K562 (cell line): ENCODE measurements at regions not wholly inside any gene's neighbourhood (a gene's known extent, or its start where the extent isn't known, plus 50 kb on each side); places are given as distances from the start of the nearest gene placed in this dataset.

ENCODE experiments used
- ATAC-seq: fragments of 200-7000 bp; cut with Tn5 transposase; 3 replicates; pipeline ENCODE4 v1.9.1; 2020; ENCODE audit warnings: moderate library complexity
- BruUV-seq: library from RNA; stranded (reverse); fragments of 400-500 nt; replicated peaks from 2 replicates; lab custom pipeline; 2021; lab: Mats Ljungman, UMichigan
- CTCF ChIA-PET: fragments of 300-600 bp; formaldehyde crosslinking; extraction: SDS; loops from one replicate; lab custom pipeline; 2021; ENCODE audit warnings: low intra/inter-chr PET ratio; lab: Yijun Ruan, JAX
- POLR2A ChIA-PET: fragments of 300-600, 350-650 bp; sonication (Branson Sonifier 250); formaldehyde crosslinking; extraction: SDS; loops from one replicate; lab custom pipeline; 2021; ENCODE audit warnings: antibody characterized with exemption, inconsistent platforms; lab: Yijun Ruan, JAX
- DNase-seq, 4 experiments: peaks; one replicate each; pipeline versions ENCODE4 v3.0.0 to v3.0.0-alpha.2; 2011 to 2018; ENCODE audit warnings: low spot score in 3 of 4, mixed read lengths in 3 of 4; ENCODE audit errors: extremely low read depth in 1 of 4
- FAIRE-seq: peaks from 2 replicates; lab custom pipeline; 2011; peaks lifted over from hg19 to GRCh38; lab: Jason Lieb, UNC
- H2AFZ ChIP-seq: 2 replicates; pipeline ENCODE4 v1.6.0; 2011; ENCODE audit warnings: low read depth, low read length, control low read depth, inconsistent platforms
- H3K27ac ChIP-seq: fragments of 200-600 bp; 3 replicates; pipeline ENCODE4 v1.8.0; 2011; ENCODE audit warnings: low read depth, mild to moderate bottlenecking, control low read depth, inconsistent platforms, low read length, moderate library complexity, mixed read lengths; ENCODE audit errors: extremely low read depth
- H3K27me3 ChIP-seq, 2 experiments: fragments of 300-600 bp in 1 of 2; 2 replicates in 1 of 2; 3 replicates in 1 of 2; pipeline versions ENCODE4 v1.6.0 to v1.8.0; 2011; ENCODE audit warnings: inconsistent platforms in 2 of 2, low read length in 2 of 2, mild to moderate bottlenecking in 1 of 2, mixed read lengths in 1 of 2, moderate library complexity in 1 of 2; ENCODE audit not compliant: control insufficient read depth in 2 of 2, insufficient read depth in 2 of 2
- H3K36me3 ChIP-seq: fragments of 300-600 bp; 3 replicates; pipeline ENCODE4 v1.8.0; 2011; ENCODE audit warnings: mild to moderate bottlenecking, low read length, inconsistent platforms; ENCODE audit not compliant: control insufficient read depth, insufficient read depth
- H3K4me1 ChIP-seq, 2 experiments: fragments of 200-600 bp in 1 of 2; replicated peaks in 1 of 2; 2 replicates in 1 of 2; 3 replicates in 1 of 2; pipeline versions ENCODE4 v1.5.1 to v1.8.0; 2011; ENCODE audit warnings: inconsistent platforms in 2 of 2, low read length in 2 of 2, mild to moderate bottlenecking in 1 of 2, mixed read lengths in 1 of 2, moderate library complexity in 1 of 2; ENCODE audit not compliant: control insufficient read depth in 2 of 2, insufficient read depth in 2 of 2
- H3K4me2 ChIP-seq: 2 replicates; pipeline ENCODE4 v1.6.1; 2011; ENCODE audit warnings: low read length, control low read depth, inconsistent platforms, mixed read lengths; ENCODE audit not compliant: insufficient read depth
- H3K4me3 ChIP-seq: fragments of 200-600 bp; sonication (generic), shearing (Covaris generic); 2 replicates; pipeline ENCODE4 v1.5.1; 2016; ENCODE audit warnings: control low read depth, inconsistent platforms
- H3K79me2 ChIP-seq: fragments of 200-600 bp; 3 replicates; pipeline ENCODE4 v1.8.0; 2011; ENCODE audit warnings: low read length, inconsistent platforms; ENCODE audit not compliant: control insufficient read depth, insufficient read depth
- H3K9ac ChIP-seq, 2 experiments: 2 replicates each; pipeline versions ENCODE4 v1.6.0 to v1.6.1; 2011; ENCODE audit warnings: low read depth in 2 of 2, low read length in 2 of 2, control low read depth in 1 of 2, inconsistent platforms in 1 of 2, mild to moderate bottlenecking in 1 of 2, mixed read lengths in 1 of 2; ENCODE audit not compliant: insufficient read depth in 1 of 2
- H3K9me1 ChIP-seq: one replicate; pipeline ENCODE4 v1.6.0; 2011; ENCODE audit warnings: inconsistent platforms, mild to moderate bottlenecking, low read length, moderate library complexity; ENCODE audit not compliant: control insufficient read depth, insufficient read depth
- H3K9me3 ChIP-seq: replicated peaks from 2 replicates; pipeline ENCODE4 v1.5.1; 2011; ENCODE audit warnings: low read depth, low read length, inconsistent platforms; ENCODE audit not compliant: control insufficient read depth, insufficient read depth
- H4K20me1 ChIP-seq: replicated peaks from 2 replicates; pipeline ENCODE4 v1.6.1; 2011; ENCODE audit warnings: low read length, inconsistent platforms, mixed read lengths; ENCODE audit not compliant: control insufficient read depth, insufficient read depth
- ATF7 ChIP-seq: fragments of 450-650 bp; IDR thresholded peaks from 2 replicates; pipeline ENCODE4 v1.7.1; 2014; ENCODE audit warnings: mild to moderate bottlenecking, moderate library complexity
- C11orf30 ChIP-seq: fragments of 450-650 bp; IDR thresholded peaks from 2 replicates; pipeline ENCODE4 v1.6.1; 2016; ENCODE audit warnings: low read depth, mild to moderate bottlenecking
- CHD4 ChIP-seq: fragments of 200-600 bp; sonication (generic); IDR thresholded peaks from 3 replicates; pipeline ENCODE4 v1.6.1; 2012; ENCODE audit warnings: low read depth, mild to moderate bottlenecking, mixed read lengths, low read length, inconsistent platforms; ENCODE audit not compliant: insufficient read depth, insufficient replicate concordance, poor library complexity, severe bottlenecking
- DEAF1 ChIP-seq: fragments of 450-650 bp; formaldehyde crosslinking; IDR thresholded peaks from 2 replicates; pipeline ENCODE4 v1.4.0; 2020; ENCODE audit warnings: mild to moderate bottlenecking, moderate library complexity
- GATAD2A ChIP-seq: fragments of 450-650 bp; IDR thresholded peaks from 2 replicates; pipeline ENCODE4 v1.6.1; 2017
- MCM3 ChIP-seq: fragments of 450-650 bp; IDR thresholded peaks from 2 replicates; pipeline ENCODE4 v1.6.1; 2016
- MYNN ChIP-seq, 2 experiments: sonication (generic); formaldehyde crosslinking in 1 of 2; IDR thresholded peaks; 2 replicates each; pipeline versions ENCODE4 v1.5.0 to v1.6.1; 2016 to 2020; ENCODE audit warnings: antibody characterized with exemption in 1 of 2, missing genetic modification reagents in 1 of 2
- PRDM10 ChIP-seq: fragments of 450-650 bp; IDR thresholded peaks from 2 replicates; pipeline ENCODE4 v1.6.1; 2018; ENCODE audit not compliant: partially characterized antibody
- RB1 ChIP-seq: fragments of 450-650 bp; IDR thresholded peaks from 2 replicates; pipeline ENCODE4 v1.6.1; 2017; ENCODE audit warnings: low read depth, mild to moderate bottlenecking
- ZNF239 ChIP-seq: fragments of 250-450 bp; sonication (Bioruptor Pico); IDR thresholded peaks from 2 replicates; pipeline ENCODE4 v1.4.0; 2020; ENCODE audit warnings: mild to moderate bottlenecking
- ZNF778 ChIP-seq: fragments of 450-650 bp; formaldehyde crosslinking; IDR thresholded peaks from 2 replicates; pipeline ENCODE4 v1.4.0; 2020; ENCODE audit warnings: mild to moderate bottlenecking, moderate library complexity
- WGBS: fragments of 100-300 bp; shearing (Covaris generic); methylation state at CpG from one replicate; pipeline ENCODE4 v1.1.6; 2016; ENCODE audit warnings: low coverage, mixed read lengths; ENCODE audit not compliant: insufficient coverage; ENCODE audit errors: missing lambda C conversion rate; 5-methylcytosine and 5-hydroxymethylcytosine counted together
- in situ Hi-C: fragments of 300-500 bp; cut with MboI; formaldehyde crosslinking; loops from 4 replicates; pipeline ENCODE4 v1.15.0; 2018; ENCODE audit warnings: inconsistent platforms, mixed read lengths
- intact Hi-C: fragments of 100-400 bp; cut with micrococcal nuclease; formaldehyde crosslinking; loops from 2 replicates; pipeline ENCODE4 v1.14.2; 2022
- TF ChIP-seq, protein P1 (sequence below): sonication (generic); formaldehyde crosslinking; IDR thresholded peaks from 2 replicates; pipeline ENCODE4 v1.8.0; 2022; ENCODE audit warnings: missing genetic modification reagents, mild to moderate bottlenecking, moderate library complexity, borderline replicate concordance

DNA sequence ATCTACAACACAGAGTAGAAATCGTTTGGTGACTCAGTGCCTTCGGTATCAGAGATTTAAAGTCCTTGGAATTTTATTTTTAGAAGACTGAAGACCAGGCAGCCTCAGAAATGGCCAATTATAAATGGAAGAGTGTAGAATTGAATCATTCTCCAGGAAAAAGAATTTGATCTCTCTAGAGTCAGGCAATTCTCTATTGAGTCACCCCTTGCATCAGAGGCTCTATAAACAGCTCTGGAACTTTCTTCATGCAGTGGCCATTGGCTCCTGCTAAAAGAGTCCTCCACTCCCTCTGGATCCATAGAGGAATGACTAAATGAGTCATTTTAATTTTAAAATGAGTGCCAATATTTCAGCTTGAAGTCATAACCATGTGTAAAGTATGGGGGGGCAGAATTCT lies 816.2 kb downstream of the TDRD15 start:
- CTCF ChIA-PET, result no interaction called here
- Histone ChIP-seq H2AFZ (no peak overlapping the region), H3K9me3 (no peaks in the 10 kb centered on the region)
- intact Hi-C loops, result no loop called here
- TF ChIP-seq C11orf30 (no peak), ZNF778 (CRISPR knock-in tag) (no peak), MYNN (IDR thresholded peaks at IDR 0.05) (no peak), MYNN (CRISPR knock-in tag; IDR thresholded peaks at IDR 0.05) (no peak), ZNF239 (no peak), RB1 (no peak)
- TF ChIP-seq, all 486 proteins: peak for 0
- Histone ChIP-seq H3K27ac (no peak overlapping the region), H3K9ac (no peak overlapping the region), H4K20me1 (no peaks in the 10 kb centered on the region), H3K4me3 (no peak overlapping the region), H3K27me3 (no peaks in the 10 kb centered on the region), H3K9me1 (no peaks in the 10 kb centered on the region), H3K4me2 (no peak overlapping the region), H3K79me2 (no peaks in the 10 kb centered on the region), H3K4me1 (no peaks in the 10 kb centered on the region), H3K36me3 (no peaks in the 10 kb centered on the region)
- DNase-seq, result no peak
- in situ Hi-C loops, result no loop called here
- ATAC-seq, result no peak
- BruUV-seq, result no TSS peak
- POLR2A ChIA-PET, result no interaction called here
- FAIRE-seq, result no peak
- 6% methylated on average over 2 of the region's 2 CpGs for WGBS

DNA sequence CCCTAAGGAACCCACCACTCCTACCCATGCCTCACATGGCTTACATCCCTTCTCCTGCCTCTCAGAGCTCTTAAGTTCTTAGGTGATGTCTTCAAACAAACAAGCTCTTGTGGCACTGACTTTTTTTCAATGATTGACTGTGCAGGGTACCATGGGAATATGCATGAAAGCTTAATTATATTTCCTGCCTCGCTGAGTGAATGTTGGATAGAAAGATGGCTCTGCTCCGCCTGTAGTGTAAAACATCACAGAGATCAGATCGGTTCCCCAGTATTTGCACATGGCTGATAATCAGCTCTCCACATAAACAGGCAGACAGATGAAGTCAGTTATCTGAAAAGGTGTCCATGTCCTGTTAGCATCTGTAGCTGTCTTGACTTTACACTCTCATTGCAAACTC lies 820.8 kb downstream of the TDRD15 start:
- no peaks in the 10 kb centered on the region; the same call in 1 of the 2 replicates for H3K9me3 ChIP-seq
- H3K9ac ChIP-seq, result no peak overlapping the region
- H2AFZ ChIP-seq, result no peak overlapping the region
- H3K36me3 ChIP-seq, result no peaks in the 10 kb centered on the region
- no peaks in the 10 kb centered on the region for H3K4me1 ChIP-seq
- no peaks in the 10 kb centered on the region for H3K9me1 ChIP-seq
- in situ Hi-C loops, result no loop called here
- WGBS, result 0% methylated on average over 3 of the region's 3 CpGs
- no peaks in the 10 kb centered on the region for H4K20me1 ChIP-seq
- H3K4me2 ChIP-seq, result no peak overlapping the region
- H3K4me3 ChIP-seq, result no peak overlapping the region
- intact Hi-C loops, result no loop called here
- no peak for DNase-seq
- CTCF ChIA-PET, result no interaction called here
- H3K27ac ChIP-seq, result no peak overlapping the region
- H3K79me2 ChIP-seq, result no peaks in the 10 kb centered on the region
- FAIRE-seq, result no peak
- no peak for ATAC-seq
- no peaks in the 10 kb centered on the region for H3K27me3 ChIP-seq
- POLR2A ChIA-PET, result no interaction called here
- BruUV-seq, result no TSS peak
- TF ChIP-seq, protein P1, sequence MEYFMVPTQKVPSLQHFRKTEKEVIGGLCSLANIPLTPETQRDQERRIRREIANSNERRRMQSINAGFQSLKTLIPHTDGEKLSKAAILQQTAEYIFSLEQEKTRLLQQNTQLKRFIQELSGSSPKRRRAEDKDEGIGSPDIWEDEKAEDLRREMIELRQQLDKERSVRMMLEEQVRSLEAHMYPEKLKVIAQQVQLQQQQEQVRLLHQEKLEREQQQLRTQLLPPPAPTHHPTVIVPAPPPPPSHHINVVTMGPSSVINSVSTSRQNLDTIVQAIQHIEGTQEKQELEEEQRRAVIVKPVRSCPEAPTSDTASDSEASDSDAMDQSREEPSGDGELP (CRISPR knock-in tag), result no peak
- no peak for TF ChIP-seq PRDM10
- TF ChIP-seq DEAF1 (CRISPR knock-in tag), result no peak
- no peak for TF ChIP-seq ATF7
- no peak for TF ChIP-seq CHD4
- TF ChIP-seq GATAD2A, result no peak
- no peak for TF ChIP-seq MCM3
